ENCODE measurements at regions not wholly inside any gene's neighbourhood (a gene's known extent, or its start where the extent isn't known, plus 50 kb on each side); places are given as distances from the start of the nearest gene placed in this dataset.

GRCh38 chrX:462853-463252 lies 76.1 kb upstream of the PPP2R3B start:
- TF ChIP-seq CTCF (IDR thresholded peaks at IDR 0.05) (no peak), POLR2A (IDR thresholded peaks at IDR 0.05) (no peak)
